HG02610 (cell line): ENCODE measurements at regions not wholly inside any gene's neighbourhood (a gene's known extent, or its start where the extent isn't known, plus 50 kb on each side); places are given as distances from the start of the nearest gene placed in this dataset.
A peak's percentile ranks its signal among the peaks of the same experiment; 100 is the strongest.
"Not testable (repeated sequence)": the region's sequence is repeated elsewhere in the genome, so short reads cannot be mapped to it uniquely, and the experiment has no call there.

Source experiments
- ATAC-seq: cut with Tn5 transposase; IDR thresholded peaks from one replicate; pipeline ENCODE4 v1.9.1; 2021; ENCODE audit warnings: mild to moderate bottlenecking, moderate library complexity; ENCODE audit not compliant: unreplicated experiment

DNA sequence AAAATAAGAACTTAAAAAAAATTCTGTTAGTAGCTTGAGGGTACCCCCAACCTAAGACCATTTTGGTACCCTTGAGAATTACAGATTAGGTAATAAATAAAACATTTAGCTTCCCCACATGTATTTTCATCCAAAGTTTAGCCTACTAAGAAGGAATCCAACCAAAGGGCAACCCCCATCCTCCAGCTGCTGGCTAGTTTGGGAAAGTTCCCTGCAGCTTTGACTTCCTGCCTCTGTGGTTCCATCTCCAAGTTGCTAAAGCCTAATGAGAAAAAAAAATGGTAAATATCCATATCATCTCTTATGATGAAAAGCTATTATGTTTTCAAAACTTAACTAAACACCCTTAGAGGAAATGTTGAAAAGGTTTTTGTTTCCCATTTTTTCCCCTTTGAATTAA lies 547.2 kb downstream of the ANKRD7 start:
- no peak for ATAC-seq

DNA sequence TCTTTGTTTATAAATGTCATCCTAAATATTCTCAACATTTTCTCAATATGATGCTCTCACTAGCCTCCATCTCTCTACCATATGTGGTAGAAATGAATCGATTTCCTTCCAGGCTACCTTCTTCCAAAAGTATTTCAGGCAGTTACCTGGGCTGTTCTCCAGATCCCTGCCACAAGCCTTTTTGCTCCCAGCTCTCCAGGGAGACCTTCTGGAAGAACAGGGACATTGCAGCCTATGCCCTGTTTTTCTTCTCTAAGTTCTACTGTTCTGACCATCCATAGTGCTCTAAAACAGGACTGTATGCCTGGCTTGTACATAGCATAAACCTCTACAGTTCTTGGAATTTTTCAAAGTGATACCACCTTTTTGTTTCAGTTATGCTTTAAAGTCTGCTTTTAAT lies 552.8 kb downstream of the ANKRD7 start:
- ATAC-seq: no peak

DNA sequence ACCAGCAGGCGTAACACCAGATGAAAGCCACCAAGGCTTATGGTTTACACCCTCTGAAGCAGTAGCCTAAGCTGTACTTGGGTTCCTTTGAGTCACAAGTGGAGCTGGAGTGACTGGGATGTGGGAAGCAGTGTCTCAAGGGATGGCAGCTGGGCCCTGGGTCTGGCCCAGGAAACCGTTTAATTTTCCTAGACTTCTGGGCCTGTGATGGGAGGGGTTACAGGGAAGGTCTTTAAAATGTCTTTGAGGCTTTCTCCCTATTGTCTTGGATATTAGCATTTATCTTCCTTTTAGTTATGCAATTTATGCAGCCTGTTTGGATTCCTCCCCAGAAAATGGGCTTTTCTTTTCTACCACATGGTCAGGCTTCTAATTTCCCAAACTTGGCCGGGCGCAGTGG lies 568.2 kb downstream of the ANKRD7 start:
- ATAC-seq: no peak

DNA sequence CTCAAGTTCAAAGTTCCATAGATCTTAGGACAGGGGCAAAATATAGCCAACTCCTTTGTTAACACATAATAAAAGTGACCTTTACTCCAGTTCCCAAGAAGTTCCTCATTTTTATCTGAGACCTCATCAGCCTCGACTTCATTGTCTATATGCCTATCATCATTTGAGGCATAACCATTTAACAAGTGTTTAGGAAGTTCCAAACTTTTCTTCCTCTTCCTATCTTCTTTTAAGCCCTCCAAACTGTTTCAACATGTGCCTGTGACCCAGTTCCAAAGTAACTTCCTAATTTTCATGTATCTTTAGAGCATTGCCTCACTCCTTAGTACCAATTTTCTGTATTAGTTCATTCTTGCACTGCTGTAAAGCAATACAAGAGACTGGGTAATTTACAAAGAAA lies 569.1 kb downstream of the ANKRD7 start:
- no peak for ATAC-seq

DNA sequence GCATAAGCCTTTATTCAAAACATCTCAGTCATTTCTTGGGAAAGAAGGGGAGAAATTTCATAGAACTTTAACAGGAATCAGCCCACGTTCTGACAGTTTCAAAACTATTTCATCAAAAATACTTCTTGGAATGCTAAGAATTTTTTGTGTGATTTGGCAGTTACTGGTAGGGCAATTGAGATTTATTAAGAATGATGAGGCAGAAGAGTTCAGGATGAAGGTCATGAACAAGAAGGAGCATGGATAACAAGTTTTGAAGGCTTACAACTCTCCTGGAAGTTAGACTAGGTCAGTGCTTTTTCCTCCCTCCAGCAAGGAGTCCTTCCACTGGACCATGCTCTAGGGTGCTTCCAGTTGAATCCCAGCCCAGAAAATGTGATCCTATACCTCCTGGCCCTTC lies 569.9 kb downstream of the ANKRD7 start:
- ATAC-seq: no peak

DNA sequence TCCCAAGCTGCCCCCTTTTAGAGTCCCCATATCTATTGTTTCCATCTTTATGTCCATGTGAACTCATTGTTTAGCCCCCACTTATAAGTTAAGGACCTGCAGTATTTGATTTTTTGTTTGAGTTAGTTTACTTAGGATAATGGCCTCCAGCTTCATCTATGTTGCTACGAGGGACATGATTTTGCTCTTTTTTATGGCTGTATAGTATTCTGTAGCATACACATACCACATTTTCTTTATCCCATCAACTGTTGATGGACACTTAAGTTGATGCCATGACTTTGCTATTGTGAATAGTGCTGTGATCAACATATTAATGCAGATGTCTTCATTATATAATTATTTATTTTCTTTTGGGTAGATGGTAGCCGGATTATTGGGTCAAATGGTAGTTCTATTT lies 576.9 kb downstream of the ANKRD7 start:
- no peak for ATAC-seq

DNA sequence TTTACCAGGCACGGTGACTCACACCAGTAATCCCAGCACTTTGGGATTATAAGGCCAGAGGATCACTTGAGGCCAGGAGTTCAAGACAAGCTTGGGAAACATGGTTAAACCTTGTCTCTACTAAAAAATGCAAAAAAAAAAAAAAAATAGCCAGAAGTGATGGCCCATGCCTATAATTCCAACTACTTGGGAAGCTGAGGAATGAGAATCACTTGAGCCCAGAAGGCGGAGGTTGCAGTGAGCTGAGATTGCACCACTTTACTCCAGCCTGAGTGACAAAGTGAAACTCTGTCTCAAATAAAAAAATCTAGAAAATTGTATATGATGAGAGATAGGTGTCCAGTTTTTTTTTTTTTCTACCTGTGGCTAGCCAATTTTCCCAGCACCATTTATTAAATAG lies 578.2 kb downstream of the ANKRD7 start:
- no peak for ATAC-seq

DNA sequence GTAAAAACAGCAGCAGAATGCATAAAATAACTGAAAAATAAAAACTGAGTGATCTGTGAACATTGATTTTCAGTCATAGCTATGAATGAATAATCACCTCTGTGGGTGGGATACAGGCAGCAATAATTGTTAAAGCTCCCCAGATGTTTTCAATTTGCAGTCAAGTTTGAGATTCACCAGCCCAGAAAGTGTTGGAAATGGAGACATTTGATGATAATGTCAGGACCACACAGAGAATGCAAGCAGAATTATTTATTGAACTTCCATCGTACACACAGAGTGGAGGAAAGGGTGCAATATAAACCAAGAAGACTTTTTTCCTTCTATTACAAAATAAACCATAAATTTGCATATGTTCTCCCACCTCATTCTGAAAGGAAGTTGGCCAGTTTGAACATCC lies 601.7 kb downstream of the ANKRD7 start:
- ATAC-seq: no peak

DNA sequence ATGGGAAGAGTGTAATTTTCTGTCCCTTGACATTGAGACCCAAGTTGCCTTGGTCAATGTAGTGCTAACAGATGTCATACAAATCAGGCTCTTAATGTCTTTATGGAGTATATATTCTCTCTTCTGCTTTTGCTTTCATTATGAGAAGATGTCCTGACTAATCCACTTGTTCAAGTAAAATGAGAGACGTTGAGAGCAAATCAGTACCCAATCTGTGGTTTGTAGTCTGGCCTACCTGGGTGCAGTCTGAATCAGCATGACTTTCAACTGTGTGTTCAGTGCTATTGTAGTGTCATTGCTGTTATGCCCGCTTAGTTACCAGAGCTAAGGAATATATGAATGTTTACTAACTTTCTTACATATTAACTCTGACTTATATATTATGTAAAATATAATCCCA lies 612.4 kb downstream of the ANKRD7 start:
- peak; percentile 100 for ATAC-seq

DNA sequence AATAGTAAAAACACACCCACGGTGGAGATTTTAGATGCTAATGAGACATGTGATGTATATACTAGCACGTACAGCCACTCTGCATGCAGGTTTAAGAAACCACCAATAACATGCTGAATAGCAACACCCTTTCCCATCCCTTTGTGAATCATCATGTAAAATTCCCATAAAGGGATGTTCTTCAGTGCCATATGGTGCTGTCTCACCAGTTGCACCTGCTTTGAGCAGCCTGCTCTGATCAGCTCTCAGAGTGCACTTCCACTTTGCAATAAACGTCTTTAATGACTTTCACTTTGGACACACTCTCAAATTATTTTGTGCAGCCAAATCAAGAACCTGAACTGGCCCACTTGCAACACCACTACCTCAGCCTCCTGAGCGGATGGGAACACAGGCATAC lies 615.0 kb downstream of the ANKRD7 start:
- no peak for ATAC-seq

DNA sequence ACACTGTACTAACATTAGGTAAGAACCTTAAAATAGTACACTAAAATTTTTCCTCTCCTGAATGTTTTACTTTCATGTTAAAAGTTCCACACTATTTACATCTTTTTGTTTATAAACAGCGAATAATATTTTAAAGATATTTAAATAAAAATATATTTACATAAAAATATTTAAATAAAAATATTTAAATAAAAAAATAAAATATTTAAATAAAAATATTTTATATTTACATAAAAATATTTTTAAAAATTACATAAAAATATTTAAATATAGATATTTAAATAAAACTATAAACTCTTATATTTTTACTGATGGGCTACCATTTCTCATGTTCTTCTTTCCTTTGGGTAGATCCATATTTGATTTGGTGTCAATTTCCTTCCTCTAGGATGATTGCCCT lies 619.0 kb downstream of the ANKRD7 start:
- ATAC-seq: no peak

DNA sequence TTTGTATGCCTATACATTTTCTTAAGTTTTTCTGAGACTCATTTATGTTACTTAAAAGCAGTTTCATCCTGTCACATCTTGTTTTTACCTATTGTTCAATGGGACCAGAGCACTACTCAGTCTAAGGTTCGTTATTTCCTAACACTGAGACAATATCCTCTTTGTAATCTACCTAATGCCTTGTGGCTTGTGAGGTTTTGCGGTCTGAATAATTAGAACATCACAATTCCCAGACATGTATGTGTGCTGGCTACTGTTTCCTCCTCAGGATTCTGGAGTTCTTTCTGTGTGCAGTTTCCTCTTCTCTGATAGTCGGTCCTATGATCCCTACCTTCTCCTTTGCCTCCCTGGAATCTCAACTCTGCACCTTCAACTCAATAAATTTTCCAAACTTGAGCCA lies 620.2 kb downstream of the ANKRD7 start:
- no peak for ATAC-seq

DNA sequence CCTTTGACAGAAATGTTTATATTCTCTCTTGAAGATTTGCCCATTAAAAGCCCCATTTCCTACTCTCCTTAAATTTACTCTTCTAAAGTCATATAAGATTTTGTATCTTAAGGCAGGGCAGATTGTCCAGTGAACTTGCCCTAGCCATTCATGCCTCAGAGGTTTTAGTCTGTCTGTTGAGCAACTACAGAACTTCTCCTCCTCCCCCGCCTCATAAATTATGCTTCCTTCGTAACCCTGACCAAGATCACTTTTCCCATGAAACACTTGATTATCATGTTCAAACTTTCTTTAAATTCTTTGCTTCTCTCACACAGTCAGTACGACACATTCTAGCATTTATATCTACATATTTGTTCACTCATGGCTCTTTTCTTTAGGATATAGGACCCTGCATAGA lies 621.3 kb downstream of the ANKRD7 start:
- no peak for ATAC-seq

DNA sequence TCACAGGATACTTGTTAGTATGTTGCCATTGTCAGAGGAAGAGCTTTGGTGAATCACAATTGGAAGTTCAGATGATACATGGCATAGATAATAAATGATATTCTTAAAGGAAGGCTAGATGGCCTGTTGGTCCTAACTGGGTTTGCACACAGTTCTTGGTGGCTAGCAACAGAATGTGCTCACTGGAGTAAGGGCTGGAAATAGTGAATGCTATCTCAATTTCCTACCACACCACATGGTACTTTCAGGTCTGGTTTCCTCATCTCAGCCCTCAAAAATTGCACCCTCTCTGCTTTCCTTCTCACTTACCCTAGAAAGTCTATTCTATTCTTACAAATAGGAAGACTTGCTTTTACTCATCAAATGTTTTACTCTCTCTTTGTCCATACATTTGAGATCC lies 622.5 kb downstream of the ANKRD7 start:
- no peak for ATAC-seq

DNA sequence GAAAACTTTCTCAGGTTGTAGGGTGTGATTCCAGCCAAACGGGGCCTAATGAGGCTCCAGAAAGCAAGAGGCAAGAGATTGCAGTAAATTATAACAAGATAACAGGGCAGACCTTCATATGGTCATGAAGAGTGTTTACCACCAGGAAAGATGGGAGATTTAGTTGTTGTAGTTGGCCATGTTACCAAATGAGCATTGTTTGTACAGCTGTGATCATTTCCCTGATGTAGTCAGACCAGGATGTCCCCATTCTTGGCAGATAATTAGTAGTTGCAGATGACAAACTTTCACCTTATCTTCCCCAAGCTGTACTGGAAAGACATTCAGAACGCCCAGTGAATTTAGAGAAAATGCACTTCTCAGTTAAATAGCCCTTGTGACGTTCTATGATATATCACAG lies 630.8 kb downstream of the ANKRD7 start:
- no peak for ATAC-seq

DNA sequence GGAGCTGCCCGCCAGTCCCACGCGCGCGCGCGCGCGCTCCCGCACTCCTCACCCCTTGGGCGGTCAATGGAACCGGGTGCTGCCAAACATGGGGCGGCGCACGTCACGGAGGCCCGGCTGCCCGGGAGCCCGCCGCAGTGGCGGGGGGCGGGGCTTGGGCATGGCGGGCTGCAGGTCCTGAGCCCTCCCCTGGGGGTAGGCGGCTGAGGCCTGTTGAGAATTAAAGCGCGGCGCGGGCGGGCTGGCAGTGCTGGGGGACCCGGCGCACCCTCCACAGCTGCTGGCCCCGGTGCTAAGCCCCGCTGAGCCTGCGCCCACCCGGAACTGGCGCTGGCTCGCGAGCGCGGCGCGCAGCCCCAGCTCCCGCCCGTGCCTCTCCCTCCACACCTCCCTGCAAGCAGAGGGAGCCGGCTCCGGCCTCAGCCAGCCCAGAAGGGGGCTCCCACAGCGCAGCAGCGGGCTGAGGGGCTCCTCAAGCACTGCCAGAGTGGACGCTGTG lies 634.2 kb downstream of the ANKRD7 start:
- ATAC-seq: no peak

DNA sequence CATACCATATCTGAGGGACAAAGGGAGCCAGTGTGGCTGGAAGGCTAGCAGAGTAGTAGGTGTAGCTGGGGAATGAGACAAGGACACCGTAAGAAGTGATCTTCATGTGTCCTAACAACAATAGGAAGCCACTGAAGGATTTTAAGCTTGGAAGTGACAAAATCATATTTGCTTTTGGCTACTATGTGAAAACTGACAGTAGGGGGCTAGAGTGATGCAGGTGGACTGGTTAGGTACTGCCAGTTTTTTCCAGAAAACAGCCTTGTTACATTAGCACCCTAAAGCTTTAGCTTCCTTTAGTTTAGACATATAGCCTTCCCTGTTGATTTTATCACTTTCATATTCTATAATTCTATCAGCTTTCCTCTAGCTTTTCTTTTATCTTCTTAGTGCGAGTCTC lies 637.1 kb downstream of the ANKRD7 start:
- ATAC-seq: no peak

DNA sequence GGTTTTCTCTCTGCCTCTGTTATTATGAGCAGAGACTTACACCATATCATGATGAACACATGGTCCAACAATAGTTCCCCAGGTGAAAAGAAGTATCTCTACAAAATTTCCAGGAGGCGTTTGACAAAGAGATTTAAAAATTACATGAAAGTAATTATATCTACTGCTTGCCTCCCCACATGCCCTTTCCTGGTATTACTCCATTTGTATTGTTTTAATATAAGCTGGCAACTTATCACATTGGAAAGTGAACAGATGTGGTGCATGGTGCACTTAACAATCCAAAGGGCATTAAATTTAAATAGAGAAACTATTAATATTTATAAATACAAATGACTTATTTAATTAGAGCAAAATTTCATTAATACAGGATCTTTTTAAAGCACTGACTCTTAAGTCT lies 638.2 kb downstream of the ANKRD7 start:
- no peak for ATAC-seq

DNA sequence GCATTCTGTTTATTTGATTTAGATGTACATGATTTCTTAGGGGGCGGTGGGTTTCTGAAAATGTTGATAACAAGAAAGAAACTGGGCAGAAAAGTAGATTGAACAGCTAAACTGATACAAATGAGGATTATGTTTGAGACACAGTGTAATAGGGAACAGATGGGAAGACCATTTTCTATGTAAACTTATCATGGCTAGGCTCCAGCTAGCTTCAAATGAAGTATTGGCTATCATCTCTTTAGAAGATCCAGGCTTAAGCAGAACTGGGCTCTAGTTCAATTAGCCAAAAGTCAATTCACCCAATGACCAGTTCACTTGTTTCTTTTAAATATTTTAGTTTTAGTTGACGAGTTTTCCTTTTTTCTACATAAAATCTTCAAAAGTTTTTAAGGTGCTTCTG lies 639.5 kb downstream of the ANKRD7 start:
- no peak for ATAC-seq

DNA sequence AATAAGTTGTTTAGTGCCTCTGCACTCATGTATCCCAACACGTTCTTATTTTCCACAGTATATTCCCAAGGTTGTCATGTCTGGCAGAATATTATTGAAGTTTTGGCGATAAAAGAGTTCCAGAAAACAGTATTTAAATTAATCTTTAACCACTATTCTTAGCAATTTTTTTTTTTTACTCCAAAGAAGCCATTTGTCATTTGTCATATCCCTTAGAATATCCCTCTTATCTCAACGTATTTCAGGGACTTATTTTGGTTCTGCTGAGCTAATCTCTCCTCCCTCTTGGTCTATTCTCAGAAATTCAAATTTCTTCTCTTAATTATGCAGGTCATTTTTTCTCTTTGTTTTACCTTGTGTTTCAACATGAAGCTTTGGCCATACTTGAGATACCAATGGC lies 643.4 kb downstream of the ANKRD7 start:
- no peak for ATAC-seq

DNA sequence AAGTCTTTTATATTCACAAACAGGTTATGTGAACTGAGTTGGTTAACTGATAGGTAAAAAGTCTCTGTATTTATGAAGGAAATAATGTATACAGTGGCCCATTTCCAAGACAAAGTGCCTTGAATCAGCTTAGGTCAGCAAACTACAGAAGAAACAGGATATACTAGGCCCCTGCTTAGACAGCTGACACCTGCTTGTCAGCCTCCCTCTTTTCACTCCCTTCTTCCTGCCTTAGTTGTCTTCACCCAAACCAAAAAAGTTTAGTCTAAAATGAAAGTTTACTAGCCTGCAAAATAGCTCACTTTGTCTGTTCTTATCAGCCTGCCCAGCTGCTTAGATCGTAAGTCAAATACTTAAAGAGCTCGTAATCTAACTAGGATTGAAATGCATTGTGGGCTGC lies 644.6 kb downstream of the ANKRD7 start:
- ATAC-seq: not testable (repeated sequence)

DNA sequence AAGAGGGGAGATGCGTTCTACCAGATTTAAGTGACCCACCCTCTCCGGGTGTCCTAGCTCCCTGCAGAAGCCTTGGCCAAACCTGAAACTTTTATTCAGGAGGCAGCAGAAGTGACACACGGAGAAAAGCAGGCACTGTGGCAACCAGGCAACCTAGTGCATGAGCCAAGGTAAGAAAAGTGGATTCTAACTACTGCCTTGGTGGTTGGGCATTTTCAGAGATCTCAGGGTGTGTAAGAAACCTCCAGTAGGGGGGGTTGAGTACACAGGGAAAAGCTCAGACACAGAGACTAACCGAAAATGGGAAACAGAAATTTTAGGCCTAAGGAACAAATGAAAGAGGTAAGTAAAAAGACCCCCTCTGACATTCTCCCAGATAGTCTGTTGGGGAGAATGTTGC lies 645.7 kb downstream of the ANKRD7 start:
- no peak for ATAC-seq

DNA sequence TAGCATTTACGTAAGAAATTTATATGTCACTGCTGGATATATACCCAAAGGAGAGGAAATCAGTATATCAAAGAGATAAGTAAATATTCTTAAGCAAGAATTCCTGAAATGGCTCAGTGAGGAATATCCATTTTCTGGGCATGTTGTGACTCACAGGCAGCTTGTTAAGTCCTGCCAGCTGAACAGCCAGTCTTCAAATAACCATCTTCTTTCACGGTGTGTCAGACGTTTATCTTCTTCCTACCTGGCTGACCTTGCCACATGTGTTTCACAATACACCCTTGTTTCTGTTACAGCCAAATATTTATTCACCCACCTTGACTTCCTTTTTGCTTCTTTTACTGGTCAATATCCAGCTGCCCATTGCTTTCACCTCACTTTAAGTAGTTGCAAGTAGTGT lies 648.1 kb downstream of the ANKRD7 start:
- ATAC-seq: no peak

DNA sequence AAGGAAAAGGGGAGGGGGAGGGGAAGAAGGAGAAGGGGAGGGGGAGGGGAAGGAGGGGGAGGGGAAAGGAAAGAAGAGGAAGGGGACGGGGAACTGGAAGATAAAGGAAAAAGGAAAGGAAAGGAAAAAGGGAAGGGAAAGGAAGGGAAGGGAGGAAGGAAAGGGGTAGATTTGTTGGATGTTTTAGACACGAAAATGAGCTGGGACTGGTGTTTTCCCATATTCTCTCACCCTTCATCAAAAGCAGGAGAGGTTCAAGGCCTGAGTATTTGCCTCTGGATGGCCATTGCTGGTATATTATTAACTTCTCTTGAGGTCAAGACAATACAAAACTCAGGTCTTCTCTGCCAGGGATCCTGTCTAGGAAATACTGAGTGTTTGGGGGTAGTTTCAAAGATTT lies 652.7 kb downstream of the ANKRD7 start:
- no peak for ATAC-seq
